D721Med (cell line): ENCODE measurements at regions not wholly inside any gene's neighbourhood (a gene's known extent, or its start where the extent isn't known, plus 50 kb on each side); places are given as distances from the start of the nearest gene placed in this dataset.

Source experiments
- DNase-seq: peaks from one replicate; pipeline ENCODE4 v3.0.0; 2011; ENCODE audit warnings: low spot score; ENCODE audit not compliant: insufficient read length
- FAIRE-seq: peaks from 2 replicates; lab custom pipeline; 2011; peaks lifted over from hg19 to GRCh38; lab: Jason Lieb, UNC
- TF ChIP-seq, protein P1 (sequence below): IDR thresholded peaks from 2 replicates; pipeline ENCODE4 v1.5.1; 2012; ENCODE audit warnings: mild to moderate bottlenecking, control low read depth; ENCODE audit not compliant: insufficient read depth; ENCODE audit errors: missing control alignments

DNA sequence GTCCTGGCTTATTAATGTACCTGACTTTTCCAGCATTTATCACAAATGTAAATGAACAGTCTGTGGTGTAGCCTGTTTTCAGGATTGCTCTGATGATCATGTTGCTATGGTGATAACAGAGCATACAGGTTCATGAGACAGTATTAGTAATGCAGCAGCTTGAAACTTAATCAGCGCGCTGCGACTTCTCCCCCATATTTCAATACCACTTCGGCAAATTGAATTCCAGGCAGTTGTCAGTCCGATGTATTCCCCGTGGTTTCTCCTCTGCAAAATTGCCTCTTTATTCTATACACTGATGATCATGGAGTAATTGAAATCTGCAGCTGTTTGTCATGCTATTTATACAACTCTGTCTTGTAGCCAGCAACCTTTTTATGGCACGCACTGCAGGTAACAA lies 239.3 kb downstream of the C4orf33 start:
- no peak for DNase-seq
- FAIRE-seq: peak; percentile 55
- TF ChIP-seq, protein P1, sequence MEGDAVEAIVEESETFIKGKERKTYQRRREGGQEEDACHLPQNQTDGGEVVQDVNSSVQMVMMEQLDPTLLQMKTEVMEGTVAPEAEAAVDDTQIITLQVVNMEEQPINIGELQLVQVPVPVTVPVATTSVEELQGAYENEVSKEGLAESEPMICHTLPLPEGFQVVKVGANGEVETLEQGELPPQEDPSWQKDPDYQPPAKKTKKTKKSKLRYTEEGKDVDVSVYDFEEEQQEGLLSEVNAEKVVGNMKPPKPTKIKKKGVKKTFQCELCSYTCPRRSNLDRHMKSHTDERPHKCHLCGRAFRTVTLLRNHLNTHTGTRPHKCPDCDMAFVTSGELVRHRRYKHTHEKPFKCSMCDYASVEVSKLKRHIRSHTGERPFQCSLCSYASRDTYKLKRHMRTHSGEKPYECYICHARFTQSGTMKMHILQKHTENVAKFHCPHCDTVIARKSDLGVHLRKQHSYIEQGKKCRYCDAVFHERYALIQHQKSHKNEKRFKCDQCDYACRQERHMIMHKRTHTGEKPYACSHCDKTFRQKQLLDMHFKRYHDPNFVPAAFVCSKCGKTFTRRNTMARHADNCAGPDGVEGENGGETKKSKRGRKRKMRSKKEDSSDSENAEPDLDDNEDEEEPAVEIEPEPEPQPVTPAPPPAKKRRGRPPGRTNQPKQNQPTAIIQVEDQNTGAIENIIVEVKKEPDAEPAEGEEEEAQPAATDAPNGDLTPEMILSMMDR: no peak

DNA sequence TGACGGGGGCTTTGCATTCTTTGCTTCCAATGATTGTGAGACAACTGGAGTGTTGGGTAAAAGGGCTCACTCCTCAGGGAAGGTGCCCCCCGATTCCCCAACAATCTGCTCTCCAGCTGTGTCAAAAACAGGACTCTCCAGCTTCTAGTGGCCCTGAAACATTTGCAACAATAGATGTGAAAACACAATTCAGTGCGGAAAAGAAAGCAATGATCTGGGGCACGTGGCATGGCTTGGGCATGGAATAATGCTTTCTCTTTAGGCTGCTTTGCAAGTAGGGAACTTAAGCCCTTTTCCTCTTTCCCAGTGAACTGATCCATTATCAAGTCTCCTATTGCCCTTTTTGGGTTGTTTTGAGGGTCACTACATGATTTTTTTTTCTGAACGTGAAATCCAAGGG lies 239.9 kb downstream of the C4orf33 start:
- TF ChIP-seq, protein P1: no peak
- FAIRE-seq (no peak), DNase-seq (no peak)

DNA sequence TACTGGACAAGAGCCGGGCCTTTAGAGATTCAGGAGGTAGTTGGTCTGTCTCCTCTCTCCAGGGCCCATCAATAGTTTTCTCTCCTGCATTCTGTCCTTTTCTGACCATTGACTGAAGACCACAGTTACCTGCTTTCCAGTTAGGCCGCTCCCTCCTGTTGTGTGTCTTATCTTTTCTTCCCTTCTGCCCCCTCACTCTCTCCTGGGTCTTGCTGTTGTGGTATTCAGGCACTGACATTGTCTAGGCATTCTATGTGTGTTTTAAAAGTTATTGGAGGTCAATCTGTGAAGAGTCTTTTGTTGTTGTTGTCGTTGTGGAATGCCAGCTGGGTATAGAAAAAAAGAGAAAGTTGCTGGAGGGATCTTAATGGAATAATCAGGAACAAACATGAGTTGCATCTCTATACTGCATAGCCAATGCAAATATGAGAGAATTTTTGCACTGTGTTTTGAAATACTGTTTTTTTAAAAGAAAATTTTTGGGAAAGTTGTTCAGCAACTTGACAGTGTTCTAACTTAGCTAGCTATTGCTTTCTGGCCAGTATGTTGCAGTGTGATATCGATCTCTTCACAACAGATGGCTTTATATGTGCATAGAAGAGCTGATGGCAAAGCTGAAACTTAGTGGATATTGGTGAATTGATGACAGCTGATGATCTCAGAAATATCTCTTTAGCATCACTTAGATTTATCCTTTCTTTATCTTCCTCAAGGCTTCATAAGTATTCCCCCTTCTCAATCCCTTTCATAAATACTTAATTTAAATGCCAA lies 240.7 kb downstream of the C4orf33 start:
- peak; percentile 90 for FAIRE-seq
- no peak for DNase-seq
- TF ChIP-seq, protein P1: no peak

DNA sequence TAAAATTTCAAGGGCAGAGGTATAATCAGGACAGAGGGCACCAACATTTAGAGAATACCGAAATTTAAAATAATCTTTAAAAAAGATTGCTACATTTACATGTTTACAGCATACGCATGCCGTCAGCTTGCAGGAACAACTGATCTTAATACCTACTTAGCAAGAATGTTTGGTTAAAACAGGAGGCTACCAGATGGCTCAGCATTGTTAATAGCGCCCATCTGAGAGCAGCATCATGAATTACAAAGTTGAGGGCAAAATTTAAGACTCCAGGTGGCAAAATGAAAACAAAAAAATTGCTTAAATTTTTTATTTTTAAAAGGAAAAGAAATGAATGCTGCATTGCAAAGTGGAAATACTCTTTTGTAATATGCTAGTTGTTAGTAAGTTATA lies 241.3 kb downstream of the C4orf33 start:
- DNase-seq (no peak), FAIRE-seq (peak; percentile 41)
- TF ChIP-seq, protein P1: no peak

DNA sequence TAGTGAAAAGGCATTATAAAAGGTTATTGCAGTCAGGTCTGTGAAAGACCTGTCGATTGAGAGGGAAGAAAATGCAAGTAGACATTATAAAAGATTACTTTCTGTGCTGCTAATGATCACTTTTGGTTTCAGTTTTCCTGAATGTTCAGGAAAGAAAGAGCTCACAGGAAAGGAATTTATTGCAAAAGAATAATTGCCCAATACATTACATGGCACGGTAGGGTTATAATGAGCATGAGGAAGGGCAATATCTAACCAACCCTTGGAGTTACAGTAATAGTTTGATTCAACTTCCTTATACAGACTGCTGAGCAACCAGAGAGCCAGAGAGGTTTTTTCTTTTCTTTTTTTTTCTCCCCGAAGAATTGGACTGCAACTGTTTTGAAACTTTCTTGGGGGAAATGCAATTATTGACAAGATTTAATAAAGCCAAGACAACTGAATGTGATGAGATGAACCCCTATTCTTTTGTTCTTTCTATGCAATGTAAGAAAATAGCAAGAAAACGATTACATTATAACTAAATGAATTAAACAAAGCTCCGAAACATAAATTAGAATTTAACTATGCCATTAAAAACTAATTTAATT lies 247.0 kb downstream of the C4orf33 start:
- DNase-seq (no peak), FAIRE-seq (no peak)
- TF ChIP-seq, protein P1: no peak

DNA sequence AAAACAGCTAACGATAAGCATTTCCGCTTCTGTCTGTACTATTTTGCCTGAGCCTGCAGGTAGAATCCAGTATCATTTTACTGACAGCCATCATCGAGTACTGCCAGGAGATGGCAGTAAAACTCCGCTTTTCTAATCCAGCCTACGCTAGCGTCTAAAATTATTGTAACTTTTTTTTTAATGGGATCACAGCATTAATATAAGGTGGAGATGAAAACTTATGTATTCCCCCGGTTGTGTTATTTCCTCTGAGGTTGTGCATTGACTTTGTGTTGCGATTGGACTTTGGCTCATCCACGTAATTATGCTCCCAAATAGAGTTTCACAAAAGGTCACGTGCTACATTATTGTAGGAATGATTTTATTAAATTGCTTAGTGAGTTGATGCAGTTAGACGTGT lies 248.1 kb downstream of the C4orf33 start:
- FAIRE-seq: peak; percentile 32
- no peak for DNase-seq
- TF ChIP-seq, protein P1: peak; percentile 79

DNA sequence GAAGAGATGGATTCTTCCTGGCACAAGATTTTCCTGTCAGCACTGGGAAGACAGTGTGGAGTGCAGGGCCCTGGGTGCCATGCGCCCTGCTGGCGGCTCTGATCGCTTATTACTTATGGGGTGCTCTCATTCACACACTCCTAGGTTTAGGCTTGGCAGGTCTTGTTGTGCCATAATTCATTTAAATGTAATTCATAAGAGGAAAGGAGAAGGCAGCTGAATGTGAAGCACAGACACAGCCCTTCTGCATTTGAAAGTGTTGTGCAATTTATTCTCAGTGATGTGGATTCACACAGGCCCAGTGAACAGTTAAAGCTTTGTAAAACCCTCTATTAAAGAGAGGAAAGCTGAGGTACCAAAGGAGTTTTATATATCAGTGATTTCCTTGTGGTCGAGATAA lies 249.7 kb downstream of the C4orf33 start:
- FAIRE-seq: no peak
- DNase-seq: no peak
- TF ChIP-seq, protein P1: no peak
